ENCODE measurements at regions not wholly inside any gene's neighbourhood (a gene's known extent, or its start where the extent isn't known, plus 50 kb on each side); places are given as distances from the start of the nearest gene placed in this dataset.
"Not testable (repeated sequence)": the region's sequence is repeated elsewhere in the genome, so short reads cannot be mapped to it uniquely, and the experiment has no call there.

- DNase-seq = no peak
Measured at GRCh38 chr10:62665771-62666170, 138.7 kb upstream of the ADO start.

GRCh38 chr10:62666275-62666674 is 138.2 kb upstream of the ADO start:
- DNase-seq = no peak

GRCh38 chr10:62669341-62669740 is 135.2 kb upstream of the ADO start:
- no peak for DNase-seq

DNA sequence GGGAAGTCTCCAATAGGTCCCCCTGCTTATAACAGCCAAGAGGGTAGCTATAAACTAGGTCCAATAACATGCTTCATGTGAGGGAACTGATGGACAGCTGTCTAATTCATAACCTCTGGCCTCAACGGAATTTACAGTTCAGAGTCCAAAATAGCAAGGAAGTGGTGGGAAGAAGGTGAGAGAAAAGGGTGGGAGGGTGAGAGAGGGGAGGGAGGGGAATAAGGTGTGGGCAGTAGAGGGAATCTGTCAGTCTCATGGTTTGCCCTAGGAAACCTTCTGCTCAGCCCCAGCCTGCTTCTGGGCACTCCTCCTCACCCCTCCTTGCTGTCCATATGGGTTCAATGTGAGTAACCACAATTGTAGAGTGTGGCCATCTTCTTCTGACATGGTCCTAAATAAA is 133.4 kb upstream of the ADO start:
- DNase-seq = no peak

- DNase-seq = no peak
Measured at GRCh38 chr10:62681211-62681940, 123.1 kb upstream of the ADO start.

DNA sequence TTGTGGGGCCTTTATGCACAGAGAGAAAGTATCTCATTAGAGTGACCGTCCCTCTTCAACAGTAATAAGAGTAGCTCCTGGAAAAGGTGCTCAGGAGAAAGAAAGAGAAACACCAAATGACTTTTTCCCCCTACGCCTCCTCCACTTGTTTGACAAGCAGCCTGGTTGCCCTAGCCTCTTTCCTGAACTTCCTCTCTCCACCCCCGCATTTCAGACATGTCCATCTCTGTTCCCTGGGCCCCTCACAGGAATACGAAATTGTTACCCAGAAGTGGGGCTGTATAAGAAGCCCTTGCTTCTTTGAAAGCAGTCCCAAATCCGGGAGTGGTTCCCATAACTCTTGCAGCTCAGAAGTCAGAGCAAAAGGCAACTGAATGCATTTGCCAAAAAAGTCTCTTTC is 119.6 kb upstream of the ADO start:
- DNase-seq = no peak

DNA sequence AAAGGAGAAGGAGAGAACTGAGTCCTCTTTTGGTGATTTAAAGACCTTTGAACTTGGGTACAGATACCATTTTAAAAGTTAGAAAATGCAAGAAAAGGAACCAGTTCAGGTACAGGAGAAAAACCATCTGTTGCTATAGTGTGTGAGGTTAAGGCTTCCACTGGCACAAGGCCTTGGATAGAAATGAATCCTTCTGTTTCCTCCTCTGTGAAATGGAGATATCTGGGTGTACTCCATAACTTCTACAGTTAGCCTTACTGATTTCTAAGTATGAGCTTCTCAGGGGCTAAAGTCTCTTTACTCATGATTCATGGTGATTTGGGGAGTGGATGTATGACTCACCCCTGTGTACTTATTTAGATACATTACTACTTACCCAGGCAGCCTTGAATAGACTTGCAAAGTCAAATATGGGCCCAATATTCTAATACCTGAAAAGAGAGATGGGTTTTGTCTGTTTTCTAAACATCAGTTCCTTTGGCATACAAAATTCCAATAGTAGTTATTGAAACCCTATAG is 117.2 kb upstream of the ADO start:
- DNase-seq = no peak

GRCh38 chr10:62688971-62689700 is 115.4 kb upstream of the ADO start:
- DNase-seq = no peak

- no peak for DNase-seq
Measured at GRCh38 chr10:62689712-62690111, 114.8 kb upstream of the ADO start.

DNA sequence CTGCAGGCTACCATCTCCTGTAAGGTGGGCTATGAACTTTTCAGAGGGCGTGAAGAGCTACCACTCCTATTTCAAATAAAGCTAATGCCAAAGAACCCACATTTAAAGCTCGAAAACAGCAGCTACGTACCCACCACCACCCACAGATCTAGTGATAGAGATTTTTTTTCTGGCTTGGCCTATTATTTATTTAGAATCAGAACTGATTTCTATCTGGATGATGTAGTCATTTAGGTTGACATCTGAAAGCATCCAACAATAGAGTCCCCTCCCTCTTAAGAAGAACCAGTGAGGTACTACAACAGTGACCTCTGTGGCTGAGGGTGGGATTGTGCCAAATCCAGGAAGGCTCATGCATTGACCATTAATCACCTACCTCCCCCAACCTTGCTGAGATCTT is 113.8 kb upstream of the ADO start:
- no peak for DNase-seq

DNA sequence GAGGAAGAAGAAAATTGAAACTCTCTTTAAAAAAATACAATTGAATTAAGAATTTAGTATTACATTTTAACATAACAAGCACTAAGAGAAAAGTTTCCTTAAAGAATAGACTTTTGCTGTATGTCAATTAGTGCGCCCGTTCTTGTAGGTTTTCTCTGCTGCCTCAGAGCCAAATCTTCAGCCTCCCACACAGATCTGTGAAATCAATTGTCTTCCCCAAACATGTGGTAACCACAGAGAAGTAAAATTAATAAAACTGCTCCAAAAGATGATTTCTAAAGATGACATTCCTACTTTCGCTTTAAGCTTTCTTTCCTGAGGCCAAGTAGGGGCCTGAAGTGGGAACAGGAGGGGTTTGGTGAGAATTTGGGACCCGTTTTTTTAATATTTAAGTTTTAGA is 113.2 kb upstream of the ADO start:
- DNase-seq = no peak

- DNase-seq = no peak
Measured at GRCh38 chr10:62692085-62692484, 112.4 kb upstream of the ADO start.

- no peak for DNase-seq
Measured at GRCh38 chr10:62693306-62693705, 111.2 kb upstream of the ADO start.

DNA sequence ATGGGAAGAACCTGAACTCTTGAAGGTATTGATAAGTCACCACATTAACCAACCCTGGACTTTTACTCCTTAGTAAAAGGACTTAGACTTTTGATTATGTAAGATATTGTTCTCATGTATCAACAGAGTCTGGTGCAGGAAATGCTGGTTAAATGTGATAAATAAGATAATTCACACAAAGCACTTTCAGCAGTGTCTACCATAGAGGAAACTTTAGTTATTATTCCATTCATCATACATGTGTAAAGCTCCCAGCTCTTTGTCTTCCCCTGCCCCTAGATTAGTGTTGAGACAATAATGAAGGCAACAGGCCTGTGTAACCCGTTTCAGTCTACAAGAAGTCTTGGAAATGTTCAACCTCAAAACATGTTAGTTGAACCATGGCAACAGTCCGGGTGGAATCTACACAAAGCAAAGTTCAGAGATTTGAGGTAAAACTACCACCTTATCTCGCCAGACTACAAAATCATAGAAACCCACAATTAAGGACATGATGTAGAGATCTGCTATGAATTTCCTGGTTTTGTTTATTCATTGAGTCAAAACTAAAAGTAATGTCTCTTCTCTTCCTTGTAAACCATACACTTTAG is 109.9 kb upstream of the ADO start:
- DNase-seq = no peak

- DNase-seq = no peak
Measured at GRCh38 chr10:62696798-62697197, 107.7 kb upstream of the ADO start.

DNA sequence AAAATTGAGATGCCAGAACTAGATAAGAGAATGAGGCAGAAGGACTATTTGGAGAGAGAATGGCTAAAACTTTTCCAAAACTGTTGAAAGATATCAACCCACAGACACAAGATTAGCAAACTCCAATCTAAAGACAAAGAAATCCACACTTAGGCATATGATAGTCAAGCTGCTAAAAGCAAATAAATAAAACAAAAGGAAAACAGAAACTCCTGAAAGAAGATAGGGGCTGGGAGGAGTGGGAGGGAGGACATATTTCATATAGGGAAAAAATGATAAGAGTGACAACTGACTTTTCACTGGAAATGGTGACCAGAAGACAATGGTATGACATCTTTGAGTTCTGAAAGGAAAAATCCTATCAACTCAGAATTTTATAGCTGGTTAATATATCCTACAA is 105.4 kb upstream of the ADO start:
- DNase-seq = no peak

GRCh38 chr10:62704121-62704520 is 100.4 kb upstream of the ADO start:
- not testable (repeated sequence) for DNase-seq

DNA sequence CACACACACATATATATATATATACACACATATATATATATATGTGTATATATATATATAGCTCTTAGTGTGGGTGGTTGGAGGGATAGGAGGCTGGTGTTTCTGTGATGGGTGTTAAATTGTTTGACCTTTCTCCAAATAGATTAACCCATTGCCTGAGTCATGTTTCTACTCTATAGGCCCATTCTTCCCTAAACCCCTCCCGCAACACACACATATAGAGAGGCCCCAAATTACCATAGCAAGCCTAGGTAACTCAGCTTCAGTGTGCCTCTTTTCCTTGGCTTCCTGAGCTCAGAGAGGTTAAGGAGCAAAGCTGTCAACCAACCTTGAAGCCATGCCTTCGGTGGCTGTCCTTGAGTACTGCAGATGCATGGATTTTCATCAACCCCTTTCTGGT is 98.7 kb upstream of the ADO start:
- no peak for DNase-seq

- no peak for DNase-seq
Measured at GRCh38 chr10:62707810-62708209, 96.7 kb upstream of the ADO start.

DNA sequence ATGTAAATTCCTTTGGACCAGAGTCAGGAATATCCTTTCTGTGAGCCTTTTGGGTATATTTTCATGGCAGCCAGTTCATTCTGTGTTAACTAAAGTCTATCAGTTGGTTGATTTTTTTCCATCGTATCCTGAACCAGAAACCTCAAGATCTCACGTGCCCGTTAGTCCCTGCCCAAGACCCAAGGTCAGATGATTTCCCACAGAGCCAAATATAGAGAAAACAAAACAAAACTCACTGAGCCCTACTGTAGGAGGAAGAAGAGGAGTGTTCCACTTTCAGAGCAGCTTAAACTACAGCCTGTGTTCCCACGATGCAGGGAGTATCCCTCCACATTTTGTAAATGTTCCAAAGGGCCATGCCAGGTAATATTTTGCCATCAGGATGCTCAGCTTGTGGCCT is 96.0 kb upstream of the ADO start:
- DNase-seq = no peak

GRCh38 chr10:62709200-62709599 is 95.3 kb upstream of the ADO start:
- no peak for DNase-seq

DNA sequence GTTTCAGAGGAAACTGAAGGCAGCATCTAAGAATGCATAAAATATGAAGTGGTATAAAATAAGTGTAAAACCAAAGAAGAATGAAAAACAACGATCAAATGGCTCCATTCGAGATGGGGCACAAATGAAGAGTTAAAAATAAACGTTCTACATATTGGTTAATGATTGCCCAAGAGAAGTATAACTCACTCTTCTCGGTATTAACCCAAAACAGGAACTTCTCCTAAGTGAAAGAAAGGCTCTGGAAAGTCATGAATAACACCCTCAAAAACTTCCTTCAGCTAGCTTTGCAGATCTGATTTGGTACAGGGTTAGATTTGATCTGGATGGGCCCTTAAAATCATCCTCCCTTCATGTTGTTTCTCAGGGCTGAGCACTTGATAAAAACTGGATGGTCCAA is 94.3 kb upstream of the ADO start:
- DNase-seq = no peak

GRCh38 chr10:62715383-62715782 is 89.1 kb upstream of the ADO start:
- DNase-seq = no peak

- DNase-seq = no peak
Measured at GRCh38 chr10:62718585-62718984, 85.9 kb upstream of the ADO start.

Measured in NCI-H1105 (cell line).